Fibroblast of villous mesenchyme (primary cell): ENCODE measurements at regions not wholly inside any gene's neighbourhood (a gene's known extent, or its start where the extent isn't known, plus 50 kb on each side); places are given as distances from the start of the nearest gene placed in this dataset.
"Not testable (repeated sequence)": the region's sequence is repeated elsewhere in the genome, so short reads cannot be mapped to it uniquely, and the experiment has no call there.

Experiments
- DNase-seq: peaks from one replicate; pipeline ENCODE4 v3.0.0-alpha.2; 2010; ENCODE audit warnings: low read depth
- H3K4me3 ChIP-seq: 2 replicates; pipeline ENCODE4 v1.5.1; 2011; ENCODE audit warnings: low read depth, mild to moderate bottlenecking, low read length
- CTCF ChIP-seq: IDR thresholded peaks from 2 replicates; pipeline ENCODE4 v1.5.1; 2012; ENCODE audit warnings: low read depth, mild to moderate bottlenecking, low read length; ENCODE audit not compliant: insufficient read depth

GRCh38 chr15:45801543-45801942, 166.7 kb downstream of the SQOR start:
- DNase-seq: no peak
- no peak overlapping the region for H3K4me3 ChIP-seq
- no peak for TF ChIP-seq CTCF

DNA sequence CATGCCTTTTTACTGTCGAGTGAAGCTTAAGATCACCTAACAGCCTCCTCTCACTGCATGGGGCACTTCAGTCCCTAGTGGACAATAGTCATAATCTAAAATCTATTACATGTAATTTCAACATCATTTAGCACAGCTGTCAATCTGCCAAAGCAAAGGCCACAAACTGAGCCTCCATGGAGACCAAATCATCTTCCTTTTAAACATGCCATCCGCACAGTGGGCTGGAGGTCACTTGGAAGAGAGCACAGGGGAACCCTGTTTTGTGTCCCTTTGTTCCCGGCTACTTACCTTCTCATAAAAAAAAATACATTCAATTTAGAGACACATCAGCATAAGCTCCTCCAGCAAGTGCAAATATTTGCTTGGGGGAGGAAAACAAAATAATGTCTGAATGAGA, 167.3 kb downstream of the SQOR start:
- no peak for DNase-seq
- no peak overlapping the region for H3K4me3 ChIP-seq
- TF ChIP-seq CTCF: no peak

GRCh38 chr15:45804028-45804427, 169.2 kb downstream of the SQOR start:
- no peak for DNase-seq
- H3K4me3 ChIP-seq: no peak overlapping the region
- TF ChIP-seq CTCF: no peak

- H3K4me3 ChIP-seq: no peak overlapping the region
- no peak for TF ChIP-seq CTCF
- no peak for DNase-seq
These were observed 175.4 kb downstream of the SQOR start for GRCh38 chr15:45810201-45810600.

- H3K4me3 ChIP-seq: no peak overlapping the region
- TF ChIP-seq CTCF: no peak
- no peak for DNase-seq
These were observed 177.4 kb downstream of the SQOR start for GRCh38 chr15:45812200-45812599.

DNA sequence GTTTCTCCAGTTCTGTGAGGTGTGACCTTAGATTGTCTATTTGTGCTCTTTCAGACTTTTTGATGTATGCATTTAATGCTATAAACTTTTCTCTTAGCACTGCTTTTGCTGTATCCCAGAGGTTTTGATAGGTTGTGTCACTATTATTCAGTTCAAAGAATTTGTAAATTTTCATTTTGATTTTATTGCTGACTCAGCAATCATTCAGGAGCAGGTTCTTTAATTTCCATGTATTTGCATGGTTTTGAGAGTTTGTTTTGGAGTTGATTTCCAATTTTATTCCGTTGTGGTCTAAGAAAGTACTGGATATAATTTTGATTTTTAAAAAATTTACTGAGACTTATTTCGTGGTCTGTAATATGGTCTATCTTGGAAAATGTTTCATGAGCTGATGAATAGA, 182.7 kb downstream of the SQOR start:
- H3K4me3 ChIP-seq, DNase-seq: not testable (repeated sequence)

- TF ChIP-seq CTCF: no peak
These were observed 186.6 kb downstream of the SQOR start for GRCh38 chr15:45821390-45821789.

GRCh38 chr15:45822968-45823367, 188.1 kb downstream of the SQOR start:
- not testable (repeated sequence) for H3K4me3 ChIP-seq, DNase-seq

More at GRCh38 chr15:45821390-45821789, 186.6 kb downstream of the SQOR start:
- no peak overlapping the region for H3K4me3 ChIP-seq
- no peak for DNase-seq
